GM23248 (cell line): ENCODE measurements at regions not wholly inside any gene's neighbourhood (a gene's known extent, or its start where the extent isn't known, plus 50 kb on each side); places are given as distances from the start of the nearest gene placed in this dataset.

Experiments
- EZH2 ChIP-seq: fragments of 200-600 bp; sonication (generic); IDR thresholded peaks from 2 replicates; pipeline ENCODE4 v1.6.1; 2018; ENCODE audit warnings: antibody characterized with exemption, mild to moderate bottlenecking; ENCODE audit not compliant: insufficient read depth, poor library complexity, severe bottlenecking
- EZH2phosphoT487 ChIP-seq: fragments of 200-600 bp; sonication (generic); IDR thresholded peaks from 2 replicates; pipeline ENCODE4 v1.6.1; 2018; ENCODE audit warnings: antibody characterized with exemption, moderate library complexity, mild to moderate bottlenecking, low read depth; ENCODE audit not compliant: insufficient read depth

GRCh38 chr7:11274074-11274473 is 300.4 kb downstream of the PHF14 start:
- TF ChIP-seq EZH2phosphoT487 (no peak), EZH2 (no peak)
